Endothelial cell of umbilical vein (primary cell): ENCODE measurements at regions not wholly inside any gene's neighbourhood (a gene's known extent, or its start where the extent isn't known, plus 50 kb on each side); places are given as distances from the start of the nearest gene placed in this dataset.

Source experiments
- BruUV-seq: library from RNA; stranded (reverse); fragments of 400-500 nt; replicated peaks from 2 replicates; lab custom pipeline; 2021; lab: Mats Ljungman, UMichigan
- CTCF ChIA-PET: fragments of 300-600, 350-600 bp; sonication (Branson Sonifier 250); formaldehyde crosslinking; loops from one replicate; lab custom pipeline; 2021; ENCODE audit warnings: antibody characterized with exemption, inconsistent platforms; lab: Charles Lee
- POLR2A ChIA-PET: fragments of 300-600, 350-600 bp; sonication (Branson Sonifier 250); formaldehyde crosslinking; loops from one replicate; lab custom pipeline; 2021; ENCODE audit warnings: antibody characterized with exemption, inconsistent platforms; lab: Charles Lee
- DNase-seq: peaks from one replicate; pipeline ENCODE4 v3.0.0-alpha.2; 2011; ENCODE audit warnings: low read depth, low spot score
- FAIRE-seq: peaks from 2 replicates; lab custom pipeline; 2011; peaks lifted over from hg19 to GRCh38; lab: Jason Lieb, UNC
- H2AFZ ChIP-seq: 2 replicates; pipeline ENCODE4 v1.6.0; 2012; ENCODE audit warnings: low read depth, low read length, control low read depth, inconsistent platforms
- H3K27ac ChIP-seq: 2 replicates; pipeline ENCODE4 v1.5.1; 2011; ENCODE audit warnings: low read depth, mild to moderate bottlenecking, control low read depth, low read length, moderate library complexity; ENCODE audit not compliant: insufficient read depth
- H3K27me3 ChIP-seq, 2 experiments: 2 replicates each; pipeline versions ENCODE4 v1.6.0 to v1.6.1; 2011; ENCODE audit warnings: low read length in 2 of 2, mixed read lengths in 1 of 2; ENCODE audit not compliant: control insufficient read depth in 2 of 2, insufficient read depth in 2 of 2
- H3K36me3 ChIP-seq, 2 experiments: 2 replicates in 1 of 2; 3 replicates in 1 of 2; pipeline ENCODE4 v1.5.1; 2011; ENCODE audit warnings: low read length in 2 of 2, mild to moderate bottlenecking in 1 of 2, moderate library complexity in 1 of 2; ENCODE audit not compliant: control insufficient read depth in 2 of 2, insufficient read depth in 2 of 2; ENCODE audit errors: extremely low read depth in 1 of 2
- H3K4me1 ChIP-seq: 3 replicates; pipeline ENCODE4 v1.5.1; 2011; ENCODE audit warnings: mild to moderate bottlenecking, low read length; ENCODE audit not compliant: control insufficient read depth, insufficient read depth; ENCODE audit errors: extremely low read depth
- H3K4me2 ChIP-seq: 2 replicates; pipeline ENCODE4 v1.6.1; 2011; ENCODE audit warnings: low read length, control low read depth, mixed read lengths; ENCODE audit not compliant: insufficient read depth
- H3K4me3 ChIP-seq, 3 experiments: fragments of 200-600 bp in 1 of 3; sonication (generic), shearing (Covaris generic) in 1 of 3; replicated peaks in 1 of 3; 2 replicates each; pipeline ENCODE4 v1.5.1; 2011 to 2016; ENCODE audit warnings: control low read depth in 3 of 3, low read length in 3 of 3, mild to moderate bottlenecking in 2 of 3, inconsistent platforms in 1 of 3, low read depth in 1 of 3, moderate library complexity in 1 of 3; ENCODE audit not compliant: insufficient read depth in 1 of 3
- H3K79me2 ChIP-seq: 2 replicates; pipeline ENCODE4 v1.6.0; 2012; ENCODE audit warnings: low read length, inconsistent platforms; ENCODE audit not compliant: control insufficient read depth, insufficient read depth
- H3K9ac ChIP-seq: replicated peaks from 2 replicates; pipeline ENCODE3; 2011; ENCODE audit warnings: low read length, control low read depth; ENCODE audit not compliant: insufficient read depth; ENCODE audit errors: extremely low read depth
- H3K9me1 ChIP-seq: replicated peaks from 3 replicates; pipeline ENCODE4 v1.6.0; 2011; ENCODE audit warnings: mild to moderate bottlenecking, low read length; ENCODE audit not compliant: control insufficient read depth, insufficient read depth; ENCODE audit errors: extremely low read depth
- H3K9me3 ChIP-seq: replicated peaks from 2 replicates; pipeline ENCODE4 v1.5.1; 2012; ENCODE audit warnings: low read length, inconsistent platforms; ENCODE audit not compliant: control insufficient read depth, insufficient read depth
- H4K20me1 ChIP-seq: replicated peaks from 2 replicates; pipeline ENCODE3; 2011; ENCODE audit warnings: mild to moderate bottlenecking, low read length; ENCODE audit not compliant: control insufficient read depth, insufficient read depth; ENCODE audit errors: extremely low read depth
- EZH2 ChIP-seq: IDR thresholded peaks from 2 replicates; pipeline ENCODE4 v1.6.1; 2012; ENCODE audit warnings: borderline replicate concordance, low read depth, mild to moderate bottlenecking, moderate library complexity, low read length, inconsistent platforms; ENCODE audit not compliant: severe bottlenecking
- FOS ChIP-seq: IDR thresholded peaks from 2 replicates; pipeline ENCODE4 v1.6.1; 2011; ENCODE audit warnings: mild to moderate bottlenecking, low read length, moderate library complexity, borderline replicate concordance; ENCODE audit not compliant: insufficient read depth
- GATA2 ChIP-seq: IDR thresholded peaks from 2 replicates; pipeline ENCODE4 v1.7.0; 2011; ENCODE audit warnings: low read depth, mild to moderate bottlenecking, moderate library complexity, mixed read lengths, low read length; ENCODE audit not compliant: insufficient read length, insufficient read depth
- JUN ChIP-seq: IDR thresholded peaks from 2 replicates; pipeline ENCODE4 v1.6.1; 2011; ENCODE audit warnings: borderline replicate concordance, low read depth; ENCODE audit not compliant: insufficient read length, insufficient read depth
- MAX ChIP-seq: IDR thresholded peaks from 2 replicates; pipeline ENCODE4 v1.6.1; 2011; ENCODE audit not compliant: insufficient read depth, insufficient read length
- MYC ChIP-seq: IDR thresholded peaks from one replicate; pipeline ENCODE4 v1.6.1; 2011; ENCODE audit warnings: mild to moderate bottlenecking, low read depth, low read length
- POLR2A ChIP-seq: IDR thresholded peaks from 2 replicates; pipeline ENCODE4 v1.6.1; 2012; ENCODE audit warnings: low read depth, mild to moderate bottlenecking, control low read depth, low read length
- POLR2AphosphoS5 ChIP-seq: IDR thresholded peaks from 2 replicates; pipeline ENCODE4 v1.6.1; 2012; ENCODE audit warnings: low read depth, mild to moderate bottlenecking, control low read depth, low read length, moderate library complexity; ENCODE audit not compliant: insufficient read depth
- dilution Hi-C: fragments of 300-500 bp; cut with MboI; formaldehyde crosslinking; loops from one replicate; pipeline ENCODE4 v1.15.0; 2019; ENCODE audit warnings: low sequenced_read_pairs; ENCODE audit not compliant: extremely low pct_ligation_motif_present
- intact Hi-C: fragments of 100-400 bp; cut with micrococcal nuclease; formaldehyde crosslinking; loops from one replicate; pipeline ENCODE4 v1.10.0; 2022
- TF ChIP-seq, protein P1 (sequence below), 2 donors: IDR thresholded peaks; 1 replicate in 1 of 2; 2 replicates in 1 of 2; pipeline ENCODE4 v1.5.1; 2011; ENCODE audit warnings: low read length in 2 of 2, mild to moderate bottlenecking in 2 of 2, moderate library complexity in 2 of 2, control low read depth in 1 of 2, inconsistent platforms in 1 of 2, low read depth in 1 of 2; ENCODE audit not compliant: insufficient read depth in 1 of 2; ENCODE audit errors: extremely low read depth in 1 of 2

DNA sequence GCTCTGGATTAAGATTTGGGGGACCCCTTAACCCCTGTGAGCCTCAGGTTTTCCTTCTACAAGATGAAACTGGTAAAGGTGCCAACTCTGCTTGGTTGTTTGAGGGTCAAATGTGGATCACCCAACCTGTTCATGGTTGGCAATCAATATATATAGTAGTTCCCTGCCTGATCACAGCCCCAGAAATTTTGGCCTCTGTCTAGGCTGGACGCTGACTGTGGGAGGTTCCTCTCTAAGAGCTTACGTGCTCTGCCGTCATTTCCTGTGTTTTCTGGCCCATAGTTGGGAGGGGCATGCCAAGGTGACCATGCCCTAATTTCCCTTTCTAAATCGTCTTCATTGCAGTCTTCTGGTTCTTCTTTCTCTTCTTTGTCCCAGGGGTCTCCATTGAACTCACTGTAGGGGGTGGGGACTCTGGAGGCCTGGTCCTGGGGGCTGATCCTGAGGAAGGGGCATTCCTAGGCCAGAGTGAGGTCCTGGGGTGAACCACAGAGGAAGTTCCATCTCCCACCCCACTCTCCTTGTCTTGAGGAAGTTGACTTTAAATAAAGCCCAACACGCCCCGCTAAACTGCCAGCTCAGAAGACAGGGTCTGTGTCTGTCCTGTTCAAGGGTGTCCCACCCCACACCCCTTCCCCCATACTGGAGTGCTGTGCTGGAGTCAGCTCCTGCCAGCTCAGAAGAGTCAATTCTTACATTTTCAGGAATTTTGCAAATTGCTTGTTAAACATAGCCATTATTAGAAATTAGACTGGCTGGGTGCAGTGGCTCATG is 98.9 kb upstream of the SDK1 start:
- TF ChIP-seq, protein P1, sequence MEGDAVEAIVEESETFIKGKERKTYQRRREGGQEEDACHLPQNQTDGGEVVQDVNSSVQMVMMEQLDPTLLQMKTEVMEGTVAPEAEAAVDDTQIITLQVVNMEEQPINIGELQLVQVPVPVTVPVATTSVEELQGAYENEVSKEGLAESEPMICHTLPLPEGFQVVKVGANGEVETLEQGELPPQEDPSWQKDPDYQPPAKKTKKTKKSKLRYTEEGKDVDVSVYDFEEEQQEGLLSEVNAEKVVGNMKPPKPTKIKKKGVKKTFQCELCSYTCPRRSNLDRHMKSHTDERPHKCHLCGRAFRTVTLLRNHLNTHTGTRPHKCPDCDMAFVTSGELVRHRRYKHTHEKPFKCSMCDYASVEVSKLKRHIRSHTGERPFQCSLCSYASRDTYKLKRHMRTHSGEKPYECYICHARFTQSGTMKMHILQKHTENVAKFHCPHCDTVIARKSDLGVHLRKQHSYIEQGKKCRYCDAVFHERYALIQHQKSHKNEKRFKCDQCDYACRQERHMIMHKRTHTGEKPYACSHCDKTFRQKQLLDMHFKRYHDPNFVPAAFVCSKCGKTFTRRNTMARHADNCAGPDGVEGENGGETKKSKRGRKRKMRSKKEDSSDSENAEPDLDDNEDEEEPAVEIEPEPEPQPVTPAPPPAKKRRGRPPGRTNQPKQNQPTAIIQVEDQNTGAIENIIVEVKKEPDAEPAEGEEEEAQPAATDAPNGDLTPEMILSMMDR (IDR thresholded peaks at IDR 0.05; ENCODE audit: extremely low read depth in 1 of 2, insufficient read depth in 1 of 2, low read depth in 1 of 2, low read length in 2 of 2) = no peak
- TF ChIP-seq MYC = no peak
- TF ChIP-seq GATA2 = no peak
- TF ChIP-seq EZH2 = no peak
- no peak for TF ChIP-seq JUN
- TF ChIP-seq POLR2AphosphoS5 = no peak
- no peak for TF ChIP-seq MAX
- TF ChIP-seq POLR2A = no peak
- no peak for TF ChIP-seq FOS
- no TSS peak for BruUV-seq
- H3K4me1 ChIP-seq = no peaks in the 10 kb centered on the region
- DNase-seq (no peak), FAIRE-seq (no peak)
- no peaks in the 10 kb centered on the region for H3K79me2 ChIP-seq
- H3K27me3 ChIP-seq = no peaks in the 10 kb centered on the region
- no peak overlapping the region for H2AFZ ChIP-seq
- H3K4me2 ChIP-seq = no peak overlapping the region
- H3K9me3 ChIP-seq = no peaks in the 10 kb centered on the region
- H3K27ac ChIP-seq = no peak overlapping the region
- H3K9me1 ChIP-seq = no peaks in the 10 kb centered on the region
- H3K36me3 ChIP-seq = no peaks in the 10 kb centered on the region
- H3K9ac ChIP-seq = no peak overlapping the region
- ChIA-PET POLR2A (no interaction called here), CTCF (no interaction called here)
- H4K20me1 ChIP-seq = no peaks in the 10 kb centered on the region
- H3K4me3 ChIP-seq = no peak overlapping the region
- dilution Hi-C loops (no loop called here), intact Hi-C loops (loop anchor here (5.0 kb wide), 1 partner anchor 45 kb away; no protein-coding TSS in a partner anchor)
